ENCODE measurements at regions not wholly inside any gene's neighbourhood (a gene's known extent, or its start where the extent isn't known, plus 50 kb on each side); places are given as distances from the start of the nearest gene placed in this dataset.

GRCh38 chr15:58381697-58382096 is 50.1 kb upstream of the LIPC start:
- no peak for TF ChIP-seq CTCF (IDR thresholded peaks at IDR 0.05)
- intact Hi-C loops (cut with DNase I) = no loop called here
- Histone ChIP-seq H3K9me3 (no peaks in the 10 kb centered on the region), H3K27ac (no peak overlapping the region), H3K9ac (ENCODE audit: low read depth in 2 of 2, low read length in 2 of 2) (no peak overlapping the region), H3K36me3 (no peaks in the 10 kb centered on the region), H3K4me1 (no peaks in the 10 kb centered on the region), H3K4me3 (no peak overlapping the region), H3K27me3 (no peaks in the 10 kb centered on the region)
- DNase-seq = no peak

Measured in colonic mucosa (tissue), 4 donors.